GM12865 (cell line): ENCODE measurements at regions not wholly inside any gene's neighbourhood (a gene's known extent, or its start where the extent isn't known, plus 50 kb on each side); places are given as distances from the start of the nearest gene placed in this dataset.

Experiments used
- DNase-seq: peaks from one replicate; pipeline ENCODE4 v3.0.0; 2010; ENCODE audit warnings: low read depth
- H3K4me3 ChIP-seq: 2 replicates; pipeline ENCODE4 v1.5.1; 2011; ENCODE audit warnings: mild to moderate bottlenecking, low read depth, low read length, control low read depth
- TF ChIP-seq, protein P1 (sequence below): IDR thresholded peaks from 2 replicates; pipeline ENCODE4 v1.5.1; 2011; ENCODE audit warnings: low read length, control low read depth, low read depth, inconsistent platforms; ENCODE audit not compliant: insufficient read depth; ENCODE audit errors: missing control alignments

GRCh38 chr5:168218746-168219145, 72.7 kb upstream of the WWC1 start:
- no peak for DNase-seq
- TF ChIP-seq, protein P1, sequence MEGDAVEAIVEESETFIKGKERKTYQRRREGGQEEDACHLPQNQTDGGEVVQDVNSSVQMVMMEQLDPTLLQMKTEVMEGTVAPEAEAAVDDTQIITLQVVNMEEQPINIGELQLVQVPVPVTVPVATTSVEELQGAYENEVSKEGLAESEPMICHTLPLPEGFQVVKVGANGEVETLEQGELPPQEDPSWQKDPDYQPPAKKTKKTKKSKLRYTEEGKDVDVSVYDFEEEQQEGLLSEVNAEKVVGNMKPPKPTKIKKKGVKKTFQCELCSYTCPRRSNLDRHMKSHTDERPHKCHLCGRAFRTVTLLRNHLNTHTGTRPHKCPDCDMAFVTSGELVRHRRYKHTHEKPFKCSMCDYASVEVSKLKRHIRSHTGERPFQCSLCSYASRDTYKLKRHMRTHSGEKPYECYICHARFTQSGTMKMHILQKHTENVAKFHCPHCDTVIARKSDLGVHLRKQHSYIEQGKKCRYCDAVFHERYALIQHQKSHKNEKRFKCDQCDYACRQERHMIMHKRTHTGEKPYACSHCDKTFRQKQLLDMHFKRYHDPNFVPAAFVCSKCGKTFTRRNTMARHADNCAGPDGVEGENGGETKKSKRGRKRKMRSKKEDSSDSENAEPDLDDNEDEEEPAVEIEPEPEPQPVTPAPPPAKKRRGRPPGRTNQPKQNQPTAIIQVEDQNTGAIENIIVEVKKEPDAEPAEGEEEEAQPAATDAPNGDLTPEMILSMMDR: no peak

DNA sequence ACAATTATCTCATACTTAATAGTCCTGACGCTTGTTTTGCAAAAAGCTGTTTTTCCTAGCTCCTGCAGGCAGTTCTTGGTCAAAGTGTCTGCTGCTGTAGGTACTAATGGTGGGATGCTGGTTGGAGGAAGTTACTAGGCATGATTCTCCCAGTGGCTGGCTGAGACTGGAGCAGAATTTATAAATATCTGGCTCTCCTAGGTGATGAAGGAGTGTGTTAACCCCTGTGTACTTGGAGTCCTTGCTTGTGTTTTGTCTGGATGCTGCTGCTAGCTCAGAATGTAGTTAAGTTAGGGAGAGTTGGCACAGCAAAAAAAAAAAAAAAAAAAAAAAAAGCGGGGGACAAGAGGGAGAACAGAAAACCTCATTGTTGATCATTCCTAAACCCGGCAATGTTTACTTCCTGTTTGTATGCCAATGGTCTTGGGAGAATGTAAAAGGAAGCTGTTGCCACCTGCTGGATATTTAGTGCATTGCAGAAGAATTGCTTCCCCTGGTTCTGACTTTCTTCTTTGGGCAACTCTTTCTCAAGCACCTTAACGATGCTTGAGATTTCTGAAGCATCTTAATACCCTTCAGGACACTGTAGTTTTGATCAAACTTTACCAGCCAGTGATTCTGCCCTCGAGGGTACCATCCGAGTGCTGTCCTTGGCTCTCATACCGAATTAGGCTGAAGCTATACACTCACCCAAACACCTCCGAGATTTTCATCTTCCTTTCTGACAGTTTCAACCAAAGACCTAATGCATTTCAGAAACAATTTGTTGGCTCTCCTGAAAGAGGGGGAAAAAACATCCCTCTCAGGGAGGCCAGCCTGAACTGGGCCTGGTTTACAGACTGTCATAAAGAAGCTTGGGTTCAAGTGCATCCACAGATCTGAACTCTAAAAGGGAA, 71.7 kb upstream of the WWC1 start:
- no peak overlapping the region for H3K4me3 ChIP-seq
- DNase-seq: peak; percentile 83
- TF ChIP-seq, protein P1: peak; percentile 87

More at GRCh38 chr5:168218746-168219145, 72.7 kb upstream of the WWC1 start:
- H3K4me3 ChIP-seq: no peak overlapping the region

- H3K4me3 ChIP-seq: no peak overlapping the region
- DNase-seq: no peak
- TF ChIP-seq, protein P1: no peak
These were observed 67.4 kb upstream of the WWC1 start for GRCh38 chr5:168224085-168224484.

DNA sequence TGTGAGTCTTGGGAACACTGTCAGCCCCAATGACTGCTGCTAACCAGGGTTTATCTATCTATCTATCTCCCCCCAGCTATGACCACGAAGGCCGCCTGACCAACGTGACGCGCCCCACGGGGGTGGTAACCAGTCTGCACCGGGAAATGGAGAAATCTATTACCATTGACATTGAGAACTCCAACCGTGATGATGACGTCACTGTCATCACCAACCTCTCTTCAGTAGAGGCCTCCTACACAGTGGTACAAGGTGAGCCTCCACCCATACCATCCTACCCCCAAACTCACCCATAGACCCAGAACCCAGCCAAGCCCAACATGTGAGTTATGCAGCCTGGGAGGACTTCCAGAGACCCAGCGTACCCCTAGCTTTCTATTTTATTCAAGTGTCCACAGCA, 65.4 kb upstream of the WWC1 start:
- no peak for DNase-seq
- TF ChIP-seq, protein P1: no peak
- H3K4me3 ChIP-seq: no peak overlapping the region

- TF ChIP-seq, protein P1: no peak
- H3K4me3 ChIP-seq: no peak overlapping the region
- DNase-seq: no peak
These were observed 64.4 kb upstream of the WWC1 start for GRCh38 chr5:168227001-168227400.

- peak; percentile 75 for DNase-seq
- H3K4me3 ChIP-seq: peak overlapping the region; percentile 38
- TF ChIP-seq, protein P1: no peak
These were observed 63.4 kb upstream of the WWC1 start for GRCh38 chr5:168227973-168228615.
